Thyroid gland (tissue), 4 donors: ENCODE measurements at regions not wholly inside any gene's neighbourhood (a gene's known extent, or its start where the extent isn't known, plus 50 kb on each side); places are given as distances from the start of the nearest gene placed in this dataset.

Experiments used
- DNase-seq, 2 donors: peaks; one replicate each; pipeline ENCODE4 v3.0.0-alpha.2; 2019
- H3K27ac ChIP-seq, 3 donors: fragments of 200-600 bp; sonication (generic); 1 replicate in 2 of 3; 2 replicates in 1 of 3; pipeline ENCODE4 v1.5.1; 2016 to 2019; ENCODE audit warnings: mild to moderate bottlenecking in 1 of 3, moderate library complexity in 1 of 3
- H3K27me3 ChIP-seq: fragments of 200-600 bp; sonication (generic); one replicate; pipeline ENCODE4 v1.5.1; 2019
- H3K36me3 ChIP-seq, 2 donors: fragments of 200-600 bp; sonication (generic); one replicate each; pipeline ENCODE4 v1.5.1; 2016 to 2019
- H3K4me1 ChIP-seq, 2 donors: fragments of 200-600 bp; sonication (generic); one replicate each; pipeline ENCODE4 v1.5.1; 2017 to 2019
- H3K4me3 ChIP-seq, 3 donors: fragments of 200-600 bp; sonication (generic); replicated peaks in 1 of 3; 1 replicate in 2 of 3; 2 replicates in 1 of 3; pipeline ENCODE4 v1.5.1; 2016; ENCODE audit warnings: mild to moderate bottlenecking in 1 of 3
- H3K9me3 ChIP-seq: fragments of 200-600 bp; sonication (generic); one replicate; pipeline ENCODE4 v1.5.1; 2017
- POLR2A ChIP-seq, 2 donors: fragments of 450-650 bp; IDR thresholded peaks; one replicate each; pipeline ENCODE4 v1.6.1; 2017; ENCODE audit warnings: antibody characterized with exemption in 2 of 2, mild to moderate bottlenecking in 2 of 2, moderate library complexity in 1 of 2
- WGBS, 2 donors: methylation state at CpG; one replicate each; pipeline ENCODE4 v1.1.5; 2017; 5-methylcytosine and 5-hydroxymethylcytosine counted together
- intact Hi-C: fragments of 100-400 bp; cut with DNase I; formaldehyde crosslinking; loops from one replicate; pipeline ENCODE4 v1.15.1; 2023
- TF ChIP-seq, protein P1 (sequence below), 6 experiments: fragments of 200-600 bp in 3 of 6; fragments of 450-650 bp in 3 of 6; sonication (generic) in 3 of 6; IDR thresholded peaks; one replicate each; pipeline ENCODE4 v1.5.1; 2016 to 2019; ENCODE audit warnings: antibody characterized with exemption in 6 of 6, mild to moderate bottlenecking in 2 of 6, inconsistent platforms in 1 of 6, moderate library complexity in 1 of 6

DNA sequence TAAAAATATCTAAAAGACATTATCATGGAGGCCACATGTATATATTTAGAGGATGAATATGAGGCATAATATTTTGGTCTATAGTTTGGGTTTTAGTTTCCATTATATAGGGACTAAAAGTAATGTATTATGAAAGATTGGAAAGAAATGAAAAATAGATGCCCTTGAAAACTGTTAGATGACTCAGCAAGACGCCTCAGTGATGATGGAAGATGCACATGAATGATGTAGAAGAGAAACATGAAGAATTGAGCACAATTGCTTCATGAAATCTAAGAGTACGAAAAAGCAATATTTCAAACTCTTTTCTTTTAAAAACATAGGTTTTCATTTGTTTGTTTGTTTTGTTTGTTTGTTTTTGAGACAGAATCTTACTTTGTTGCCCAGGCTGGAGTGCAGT lies 89.8 kb downstream of the ARL4A start:
- Histone ChIP-seq H3K27ac (no peak overlapping the region), H3K36me3 (no peaks in the 10 kb centered on the region), H3K9me3 (no peaks in the 10 kb centered on the region), H3K4me1 (no peaks in the 10 kb centered on the region), H3K4me3 (no peak overlapping the region), H3K27me3 (no peaks in the 10 kb centered on the region)
- no peak for DNase-seq
- WGBS, 2 donors, result 92 to 95% methylated on average over 2 of the region's 2 CpGs
- TF ChIP-seq, protein P1, sequence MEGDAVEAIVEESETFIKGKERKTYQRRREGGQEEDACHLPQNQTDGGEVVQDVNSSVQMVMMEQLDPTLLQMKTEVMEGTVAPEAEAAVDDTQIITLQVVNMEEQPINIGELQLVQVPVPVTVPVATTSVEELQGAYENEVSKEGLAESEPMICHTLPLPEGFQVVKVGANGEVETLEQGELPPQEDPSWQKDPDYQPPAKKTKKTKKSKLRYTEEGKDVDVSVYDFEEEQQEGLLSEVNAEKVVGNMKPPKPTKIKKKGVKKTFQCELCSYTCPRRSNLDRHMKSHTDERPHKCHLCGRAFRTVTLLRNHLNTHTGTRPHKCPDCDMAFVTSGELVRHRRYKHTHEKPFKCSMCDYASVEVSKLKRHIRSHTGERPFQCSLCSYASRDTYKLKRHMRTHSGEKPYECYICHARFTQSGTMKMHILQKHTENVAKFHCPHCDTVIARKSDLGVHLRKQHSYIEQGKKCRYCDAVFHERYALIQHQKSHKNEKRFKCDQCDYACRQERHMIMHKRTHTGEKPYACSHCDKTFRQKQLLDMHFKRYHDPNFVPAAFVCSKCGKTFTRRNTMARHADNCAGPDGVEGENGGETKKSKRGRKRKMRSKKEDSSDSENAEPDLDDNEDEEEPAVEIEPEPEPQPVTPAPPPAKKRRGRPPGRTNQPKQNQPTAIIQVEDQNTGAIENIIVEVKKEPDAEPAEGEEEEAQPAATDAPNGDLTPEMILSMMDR (IDR thresholded peaks at IDR 0.05), result no peak
- TF ChIP-seq POLR2A (IDR thresholded peaks at IDR 0.05), result no peak
- intact Hi-C loops, result no loop called here

DNA sequence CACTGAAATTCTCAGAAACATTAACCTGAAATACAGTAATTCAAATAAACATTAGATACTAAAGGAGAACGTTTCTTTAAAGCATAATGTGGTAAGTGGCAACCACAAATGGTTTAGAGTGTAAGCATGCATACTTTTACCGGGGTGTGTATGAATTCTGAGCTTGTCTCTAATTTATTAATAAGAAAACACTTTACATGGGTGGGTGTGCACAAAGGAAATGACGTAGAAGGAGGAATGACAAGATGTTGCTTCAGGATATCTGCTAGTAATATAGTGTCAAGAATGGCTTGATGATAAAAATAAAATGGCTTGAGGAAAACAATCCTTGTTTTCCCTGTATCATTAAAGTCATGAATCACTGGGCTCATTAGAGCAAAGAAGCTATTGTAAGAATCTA lies 92.5 kb downstream of the ARL4A start:
- TF ChIP-seq, protein P1 (IDR thresholded peaks at IDR 0.05), result no peak
- no peak for TF ChIP-seq POLR2A (IDR thresholded peaks at IDR 0.05)
- no peak overlapping the region for H3K27ac ChIP-seq
- intact Hi-C loops, result no loop called here
- no peak overlapping the region for H3K4me3 ChIP-seq
- H3K27me3 ChIP-seq, result no peaks in the 10 kb centered on the region
- DNase-seq, result no peak
- no peaks in the 10 kb centered on the region for H3K4me1 ChIP-seq
- H3K36me3 ChIP-seq, result no peaks in the 10 kb centered on the region
- H3K9me3 ChIP-seq, result no peaks in the 10 kb centered on the region
- 76 to 79% methylated on average over 3 of the region's 3 CpGs for WGBS, 2 donors

DNA sequence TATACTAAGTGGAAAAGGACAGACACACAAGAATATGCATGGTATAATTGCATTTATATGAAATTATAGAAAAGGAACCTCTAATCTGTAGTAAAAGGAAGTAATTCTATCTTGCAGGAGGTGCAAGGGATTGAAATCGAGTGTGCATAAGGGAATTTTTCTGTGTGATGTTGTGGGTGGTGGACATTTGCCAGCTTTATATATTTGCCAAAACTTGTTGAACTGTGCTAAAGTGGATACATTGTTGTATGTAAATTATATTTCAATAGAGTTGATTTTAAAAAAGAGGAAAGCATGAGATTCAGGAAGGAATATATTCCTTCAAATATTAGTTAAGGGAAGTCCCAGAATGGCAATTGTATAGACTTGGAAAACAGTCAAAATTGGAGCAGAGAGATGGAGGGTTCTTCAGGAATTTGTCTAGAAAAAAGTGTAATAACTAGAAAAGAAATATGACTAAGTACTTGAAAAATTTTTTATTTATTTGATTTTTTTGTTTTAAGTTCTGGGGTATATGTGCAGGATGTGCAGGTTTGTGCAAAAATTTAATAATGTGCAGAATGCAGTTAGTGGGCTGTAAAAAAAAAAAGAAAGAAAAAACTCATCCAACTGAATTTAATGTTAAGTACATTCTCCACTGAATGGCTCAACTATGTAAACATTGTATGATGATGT lies 96.1 kb downstream of the ARL4A start:
- Histone ChIP-seq H3K4me3 (no peak overlapping the region), H3K27me3 (no peaks in the 10 kb centered on the region), H3K27ac (no peak overlapping the region), H3K4me1 (no peaks in the 10 kb centered on the region), H3K36me3 (no peaks in the 10 kb centered on the region), H3K9me3 (no peaks in the 10 kb centered on the region)
- intact Hi-C loops, result no loop called here
- 49 to 74% methylated on average over 1 of the region's 1 CpG for WGBS, 2 donors
- DNase-seq, result no peak
- TF ChIP-seq, protein P1 (IDR thresholded peaks at IDR 0.05), result no peak
- TF ChIP-seq POLR2A (IDR thresholded peaks at IDR 0.05), result no peak

DNA sequence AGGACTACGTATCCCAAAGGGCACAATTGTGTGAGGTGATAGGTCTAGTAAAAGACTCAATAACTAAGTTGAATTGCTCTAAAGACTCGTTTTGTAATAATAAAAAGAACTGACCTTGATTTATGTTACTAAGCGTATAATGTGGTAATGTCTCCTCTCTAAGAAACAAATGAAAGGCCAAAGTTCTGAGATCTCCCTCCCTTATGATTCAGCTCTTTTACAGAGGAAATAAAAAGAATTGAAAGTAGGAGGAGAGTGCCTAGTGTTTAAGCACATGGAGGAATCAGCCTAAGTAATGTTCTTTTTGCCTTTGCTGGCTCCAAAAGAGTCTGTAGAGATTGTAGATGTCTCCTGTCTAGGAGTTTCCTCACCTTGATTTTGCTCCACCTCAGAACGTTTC lies 98.0 kb downstream of the ARL4A start:
- no peaks in the 10 kb centered on the region for H3K27me3 ChIP-seq
- no peaks in the 10 kb centered on the region for H3K4me1 ChIP-seq
- TF ChIP-seq, protein P1 (IDR thresholded peaks at IDR 0.05), result no peak
- no peak for TF ChIP-seq POLR2A (IDR thresholded peaks at IDR 0.05)
- intact Hi-C loops, result no loop called here
- H3K36me3 ChIP-seq, result no peaks in the 10 kb centered on the region
- no peak for DNase-seq
- no peak overlapping the region for H3K4me3 ChIP-seq
- no peak overlapping the region for H3K27ac ChIP-seq
- no peaks in the 10 kb centered on the region for H3K9me3 ChIP-seq
- WGBS, 2 donors, result 83 to 90% methylated on average over 4 of the region's 4 CpGs

DNA sequence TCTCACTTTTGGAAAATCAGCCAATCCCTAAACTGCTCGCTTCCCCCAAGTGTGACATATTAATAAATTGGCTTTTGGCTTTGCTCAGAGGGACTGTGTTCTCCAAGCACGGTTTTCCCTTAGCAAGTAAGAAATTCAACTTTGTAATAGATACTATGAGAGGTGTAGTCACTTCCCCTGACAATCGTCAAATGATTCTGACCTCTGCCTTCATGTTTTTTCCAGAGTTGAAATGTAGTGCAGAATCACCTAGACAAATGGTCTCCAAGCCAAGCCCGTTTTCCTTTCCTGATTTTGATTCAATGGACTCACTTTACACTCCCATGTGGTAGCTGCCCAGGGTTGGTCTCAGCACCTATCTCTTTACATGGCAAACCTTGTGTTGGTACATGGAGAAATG lies 99.1 kb downstream of the ARL4A start:
- H3K4me1 ChIP-seq, result no peaks in the 10 kb centered on the region
- TF ChIP-seq POLR2A (IDR thresholded peaks at IDR 0.05), result no peak
- TF ChIP-seq, protein P1 (IDR thresholded peaks at IDR 0.05), result no peak
- no peaks in the 10 kb centered on the region for H3K27me3 ChIP-seq
- WGBS, 2 donors, result 72 to 80% methylated on average over 4 of the region's 4 CpGs
- no peak for DNase-seq
- no peak overlapping the region for H3K4me3 ChIP-seq
- no peak overlapping the region for H3K27ac ChIP-seq
- intact Hi-C loops, result no loop called here
- no peaks in the 10 kb centered on the region for H3K9me3 ChIP-seq
- H3K36me3 ChIP-seq, result no peaks in the 10 kb centered on the region
